Stimulated activated CD4-positive, alpha-beta T cell treated with anti-CD3 and anti-CD28 coated beads, Interleukin-2, amount 100 ng/mL, for 4 hours (primary cell): ENCODE measurements at regions not wholly inside any gene's neighbourhood (a gene's known extent, or its start where the extent isn't known, plus 50 kb on each side); places are given as distances from the start of the nearest gene placed in this dataset.
A peak's percentile ranks its signal among the peaks of the same experiment; 100 is the strongest.
"Not testable (repeated sequence)": the region's sequence is repeated elsewhere in the genome, so short reads cannot be mapped to it uniquely, and the experiment has no call there.

Source experiments
- DNase-seq: peaks from one replicate; pipeline ENCODE4 v3.0.0-alpha.2; 2020; ENCODE audit warnings: low read depth

GRCh38 chr3:177338697-177339219, 141.5 kb upstream of the TBL1XR1 start:
- DNase-seq: no peak

DNA sequence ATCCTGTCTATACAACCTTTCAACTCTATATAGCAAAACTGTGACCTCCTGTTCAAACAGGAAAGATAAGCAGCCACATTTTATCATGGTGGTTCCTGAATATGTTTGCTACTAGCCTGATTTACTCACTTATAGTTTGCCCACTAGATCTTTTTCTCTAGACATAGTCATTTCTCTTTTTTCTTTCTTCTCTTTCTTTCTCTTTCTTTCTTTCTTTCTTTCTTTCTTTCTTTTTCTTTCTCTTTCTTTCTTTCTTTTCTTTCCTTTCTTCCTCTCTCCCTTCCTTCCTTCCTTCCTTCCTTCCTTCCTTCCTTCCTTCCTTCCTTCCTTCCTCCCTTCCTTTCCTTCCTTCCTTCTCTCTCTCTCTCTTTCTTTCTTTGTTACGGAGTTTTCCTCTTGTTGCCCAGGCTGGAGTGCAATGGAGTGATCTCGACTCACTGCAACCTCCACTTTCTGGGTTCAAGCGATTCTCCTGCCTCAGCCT, 142.0 kb upstream of the TBL1XR1 start:
- DNase-seq: not testable (repeated sequence)

GRCh38 chr3:177340243-177340830, 143.1 kb upstream of the TBL1XR1 start:
- DNase-seq: no peak

DNA sequence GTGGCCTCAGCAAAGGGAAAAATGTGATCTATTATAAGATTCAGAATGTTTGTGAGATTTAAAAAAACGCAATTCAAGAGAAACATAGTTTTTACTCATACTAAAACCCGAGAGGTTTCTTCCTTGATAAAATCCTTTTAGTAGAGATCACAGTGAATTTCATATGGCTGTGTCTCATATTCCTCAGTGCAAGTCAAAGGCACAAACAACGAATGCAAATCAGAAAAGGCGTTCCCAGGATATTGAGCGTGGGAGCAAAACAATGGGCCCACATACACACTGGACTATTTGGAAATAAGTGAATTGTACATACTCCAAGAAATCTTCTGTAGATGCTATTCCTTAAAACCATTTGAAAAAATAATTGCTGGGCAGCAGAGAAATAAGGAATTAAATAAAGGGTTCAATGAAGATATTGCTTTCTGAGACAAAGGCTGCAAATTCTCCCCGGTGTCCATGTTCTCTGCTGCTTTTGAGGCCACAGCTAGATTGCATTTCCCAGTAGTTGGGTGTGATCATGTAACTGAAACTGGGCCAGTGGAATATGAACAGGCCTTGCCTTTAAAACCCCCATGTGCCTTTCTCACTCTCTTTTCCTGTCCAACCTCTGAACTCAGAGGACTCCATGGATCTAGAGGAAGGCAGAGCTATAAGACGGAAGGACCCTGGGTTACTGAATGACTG, 144.6 kb upstream of the TBL1XR1 start:
- DNase-seq: no peak

GRCh38 chr3:177343122-177343625, 145.9 kb upstream of the TBL1XR1 start:
- DNase-seq: no peak

GRCh38 chr3:177345049-177345972, 148.0 kb upstream of the TBL1XR1 start:
- DNase-seq: peak; percentile 66

DNA sequence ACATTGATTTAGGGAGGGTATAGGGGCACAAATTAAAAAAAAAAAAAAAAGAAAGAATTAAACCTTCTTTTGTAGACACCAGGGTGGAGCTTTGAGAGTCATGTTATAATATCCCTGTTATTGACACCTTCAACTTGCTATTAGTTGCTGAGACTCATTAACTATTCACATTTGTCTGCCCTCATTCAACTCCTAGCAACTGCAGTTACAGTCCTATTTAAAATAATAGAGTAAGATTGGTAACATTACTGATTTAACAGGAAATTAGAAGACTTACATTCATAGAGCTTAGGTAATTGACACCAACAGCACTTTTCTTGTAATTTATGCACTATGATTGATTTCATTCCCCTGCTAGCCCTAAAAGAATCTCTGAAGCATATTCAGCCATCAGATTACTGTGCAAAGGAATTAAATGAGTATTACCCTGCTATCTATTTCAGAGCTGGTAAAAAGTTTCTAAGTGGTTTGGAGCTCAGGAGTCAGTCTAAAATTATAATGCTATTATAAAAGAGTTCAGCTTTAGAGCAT, 148.8 kb upstream of the TBL1XR1 start:
- no peak for DNase-seq

GRCh38 chr3:177346878-177347277, 149.6 kb upstream of the TBL1XR1 start:
- DNase-seq: no peak

- DNase-seq: no peak
Measured at GRCh38 chr3:177347611-177348010, 150.3 kb upstream of the TBL1XR1 start.

GRCh38 chr3:177348974-177349373, 151.7 kb upstream of the TBL1XR1 start:
- no peak for DNase-seq

- DNase-seq: no peak
Measured at GRCh38 chr3:177349384-177349783, 152.1 kb upstream of the TBL1XR1 start.

DNA sequence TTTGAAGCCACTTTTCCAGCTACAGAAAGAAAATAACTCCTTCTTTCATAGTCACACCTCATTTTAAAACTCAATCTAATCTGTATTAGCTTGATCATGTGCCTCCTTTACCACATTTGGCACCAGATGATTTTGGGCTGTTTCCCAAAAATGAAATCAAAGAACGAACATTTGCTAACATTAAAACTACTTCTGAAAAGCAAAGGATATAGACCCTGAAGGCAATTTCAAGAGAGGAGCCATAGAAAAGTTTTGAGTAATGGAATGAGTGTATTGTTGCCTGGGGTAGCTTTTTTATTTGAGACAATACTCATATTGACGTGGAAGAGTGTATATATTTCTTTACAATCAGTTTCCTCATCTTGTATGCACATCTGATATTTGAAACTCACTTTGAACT, 152.8 kb upstream of the TBL1XR1 start:
- DNase-seq: no peak

GRCh38 chr3:177351206-177351605, 153.9 kb upstream of the TBL1XR1 start:
- no peak for DNase-seq

- DNase-seq: no peak
Measured at GRCh38 chr3:177351757-177352158, 154.5 kb upstream of the TBL1XR1 start.

- no peak for DNase-seq
Measured at GRCh38 chr3:177352424-177352823, 155.1 kb upstream of the TBL1XR1 start.

DNA sequence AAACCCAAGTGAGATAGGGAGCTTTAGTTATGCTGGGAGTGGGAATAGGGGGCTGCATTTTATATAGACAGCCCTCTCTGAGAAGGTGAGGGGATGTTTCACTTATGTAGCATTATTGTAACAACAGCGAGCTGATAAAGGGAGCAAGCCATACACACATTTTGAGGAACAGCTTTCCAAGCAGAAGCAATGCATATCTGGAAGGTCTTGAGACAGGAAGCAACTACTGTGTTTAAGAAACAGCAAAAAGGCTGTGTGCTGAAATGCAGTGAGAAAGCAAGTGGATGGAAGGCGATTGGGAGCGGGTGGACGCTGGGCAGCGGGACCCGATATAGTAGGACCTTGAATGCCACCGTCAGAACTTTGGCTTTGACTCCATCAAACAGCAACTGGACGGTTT, 155.9 kb upstream of the TBL1XR1 start:
- DNase-seq: no peak

- not testable (repeated sequence) for DNase-seq
Measured at GRCh38 chr3:177353879-177354278, 156.6 kb upstream of the TBL1XR1 start.

GRCh38 chr3:177354466-177354865, 157.2 kb upstream of the TBL1XR1 start:
- no peak for DNase-seq

- DNase-seq: no peak
Measured at GRCh38 chr3:177356113-177356512, 158.8 kb upstream of the TBL1XR1 start.

GRCh38 chr3:177356952-177357351, 159.7 kb upstream of the TBL1XR1 start:
- no peak for DNase-seq

- DNase-seq: no peak
Measured at GRCh38 chr3:177357352-177358090, 160.2 kb upstream of the TBL1XR1 start.
